Left ventricle myocardium inferior (tissue), 1 donor: ENCODE measurements at regions not wholly inside any gene's neighbourhood (a gene's known extent, or its start where the extent isn't known, plus 50 kb on each side); places are given as distances from the start of the nearest gene placed in this dataset.

Source experiments
- DNase-seq: peaks from one replicate; pipeline ENCODE4 v3.0.0-alpha.2; 2020
- H3K27ac ChIP-seq: fragments of 200-600 bp; replicated peaks from 2 replicates; pipeline ENCODE4 v1.8.0; 2021
- H3K27me3 ChIP-seq: fragments of 200-600 bp; 2 replicates; pipeline ENCODE4 v1.8.0; 2021; ENCODE audit warnings: low read depth
- H3K36me3 ChIP-seq: fragments of 200-600 bp; 2 replicates; pipeline ENCODE4 v1.8.0; 2021
- H3K4me1 ChIP-seq: fragments of 200-600 bp; 2 replicates; pipeline ENCODE4 v1.8.0; 2021
- H3K4me3 ChIP-seq: fragments of 200-600 bp; 2 replicates; pipeline ENCODE4 v1.8.0; 2021; ENCODE audit warnings: mild to moderate bottlenecking, moderate library complexity
- H3K9me3 ChIP-seq: fragments of 200-600 bp; replicated peaks from 2 replicates; pipeline ENCODE4 v1.8.0; 2021
- intact Hi-C: fragments of 100-400 bp; cut with micrococcal nuclease; formaldehyde crosslinking; loops from one replicate; pipeline ENCODE4 v1.11.0; 2022
- TF ChIP-seq, protein P1 (sequence below): fragments of 200-600 bp; IDR thresholded peaks from 2 replicates; pipeline ENCODE4 v1.8.0; 2021; ENCODE audit warnings: antibody characterized with exemption, mild to moderate bottlenecking, borderline replicate concordance
- donor health status: DM: no; HTN: yes; CAD: no; lungs with severe emphysema.

DNA sequence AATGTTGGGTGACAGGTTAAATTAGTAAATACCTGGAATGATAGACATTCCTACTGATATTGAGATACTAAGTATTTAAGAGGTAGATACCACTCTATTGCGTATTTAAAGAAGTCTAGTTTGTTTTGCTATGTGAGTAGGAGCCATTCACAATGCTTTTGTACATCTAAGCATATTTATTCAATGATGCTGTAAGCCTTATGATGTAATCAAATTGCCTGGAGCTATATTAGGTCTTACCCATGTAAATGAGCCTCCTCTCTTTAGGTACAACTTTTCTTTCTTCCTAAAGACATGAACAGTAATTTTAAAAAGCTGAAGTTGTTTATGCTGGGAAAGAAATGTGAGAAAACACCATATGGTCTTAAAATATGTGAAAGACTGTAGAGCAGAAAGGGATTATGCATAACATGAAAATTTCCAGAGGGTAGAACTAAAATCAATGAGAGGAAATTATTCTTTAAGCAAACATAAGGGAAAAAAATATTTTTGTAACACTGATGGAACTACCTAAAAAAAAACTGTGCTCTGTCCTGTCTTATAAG is 526.7 kb downstream of the EPHA7 start:
- intact Hi-C loops: no loop called here
- Histone ChIP-seq H3K4me3 (no peak overlapping the region), H3K27me3 (no peaks in the 10 kb centered on the region), H3K27ac (no peak overlapping the region), H3K9me3 (peaks cover 36% of the 10 kb centered on the region), H3K4me1 (no peaks in the 10 kb centered on the region), H3K36me3 (no peaks in the 10 kb centered on the region)
- TF ChIP-seq, protein P1, sequence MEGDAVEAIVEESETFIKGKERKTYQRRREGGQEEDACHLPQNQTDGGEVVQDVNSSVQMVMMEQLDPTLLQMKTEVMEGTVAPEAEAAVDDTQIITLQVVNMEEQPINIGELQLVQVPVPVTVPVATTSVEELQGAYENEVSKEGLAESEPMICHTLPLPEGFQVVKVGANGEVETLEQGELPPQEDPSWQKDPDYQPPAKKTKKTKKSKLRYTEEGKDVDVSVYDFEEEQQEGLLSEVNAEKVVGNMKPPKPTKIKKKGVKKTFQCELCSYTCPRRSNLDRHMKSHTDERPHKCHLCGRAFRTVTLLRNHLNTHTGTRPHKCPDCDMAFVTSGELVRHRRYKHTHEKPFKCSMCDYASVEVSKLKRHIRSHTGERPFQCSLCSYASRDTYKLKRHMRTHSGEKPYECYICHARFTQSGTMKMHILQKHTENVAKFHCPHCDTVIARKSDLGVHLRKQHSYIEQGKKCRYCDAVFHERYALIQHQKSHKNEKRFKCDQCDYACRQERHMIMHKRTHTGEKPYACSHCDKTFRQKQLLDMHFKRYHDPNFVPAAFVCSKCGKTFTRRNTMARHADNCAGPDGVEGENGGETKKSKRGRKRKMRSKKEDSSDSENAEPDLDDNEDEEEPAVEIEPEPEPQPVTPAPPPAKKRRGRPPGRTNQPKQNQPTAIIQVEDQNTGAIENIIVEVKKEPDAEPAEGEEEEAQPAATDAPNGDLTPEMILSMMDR: no peak
- DNase-seq: no peak

DNA sequence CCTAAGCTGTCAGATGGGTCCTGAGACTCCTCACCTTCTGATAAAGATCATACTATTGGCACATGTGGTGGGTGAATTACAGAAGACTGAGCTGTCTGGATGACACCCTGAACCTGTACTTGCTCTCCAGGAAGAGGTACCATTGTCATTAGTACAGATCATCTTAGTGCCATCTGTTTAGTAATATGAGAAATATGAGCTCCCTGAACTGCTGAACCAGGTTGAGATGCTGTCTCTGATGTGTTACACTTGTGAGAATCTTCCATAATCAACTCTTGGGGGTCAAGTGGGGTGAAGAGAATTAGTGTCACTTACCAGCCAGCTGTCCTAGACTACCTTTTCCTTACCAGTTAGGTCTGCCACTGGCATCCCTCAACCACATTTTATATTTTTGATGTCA is 531.0 kb downstream of the EPHA7 start:
- no peak overlapping the region for H3K4me3 ChIP-seq
- H3K4me1 ChIP-seq: no peaks in the 10 kb centered on the region
- no peaks in the 10 kb centered on the region for H3K36me3 ChIP-seq
- no peaks in the 10 kb centered on the region for H3K27me3 ChIP-seq
- no peak for DNase-seq
- intact Hi-C loops: no loop called here
- TF ChIP-seq, protein P1: no peak
- H3K9me3 ChIP-seq: peaks cover 56% of the 10 kb centered on the region
- H3K27ac ChIP-seq: no peak overlapping the region

DNA sequence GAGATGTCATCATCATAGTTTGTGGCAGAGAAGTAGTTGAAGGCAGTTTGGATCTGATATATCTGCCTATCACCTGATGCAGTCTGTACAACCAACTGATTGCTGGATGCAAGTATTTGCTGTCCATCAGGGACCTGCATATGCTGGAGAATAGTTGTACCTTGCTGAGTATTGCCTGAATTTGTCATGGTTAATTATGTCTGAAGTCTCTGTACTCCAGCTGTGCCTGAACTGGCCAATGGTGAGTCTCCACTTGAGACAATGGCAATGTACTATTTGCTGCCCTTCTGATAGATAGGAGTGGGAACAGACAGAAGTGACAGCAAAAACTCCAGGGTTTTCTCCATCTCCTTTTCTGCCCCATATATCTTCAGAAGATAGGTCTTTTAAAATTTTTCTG is 531.5 kb downstream of the EPHA7 start:
- DNase-seq: no peak
- no peak overlapping the region for H3K4me3 ChIP-seq
- no peaks in the 10 kb centered on the region for H3K36me3 ChIP-seq
- TF ChIP-seq, protein P1: no peak
- no peak overlapping the region for H3K27ac ChIP-seq
- H3K27me3 ChIP-seq: no peaks in the 10 kb centered on the region
- peaks cover 59% of the 10 kb centered on the region for H3K9me3 ChIP-seq
- H3K4me1 ChIP-seq: no peaks in the 10 kb centered on the region
- intact Hi-C loops: no loop called here

DNA sequence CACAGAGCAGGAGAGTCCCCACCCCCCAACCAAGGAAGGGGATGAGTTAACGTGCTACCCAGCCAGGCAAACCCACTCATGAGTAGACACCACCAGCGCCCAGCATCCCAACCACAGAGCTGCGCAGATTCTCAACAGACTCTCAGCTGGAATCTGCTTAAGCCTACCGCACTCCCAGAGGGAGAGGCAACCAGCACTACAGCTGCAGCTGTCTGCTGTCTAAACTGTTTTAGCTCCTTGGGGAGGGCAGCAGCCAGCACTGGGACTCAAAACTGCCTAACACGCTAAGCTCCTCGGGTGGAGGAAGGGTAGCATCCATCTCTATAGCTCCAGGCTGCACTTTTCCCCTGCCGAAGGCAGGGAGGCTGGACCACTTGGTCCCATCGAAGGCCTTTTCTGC is 539.8 kb downstream of the EPHA7 start:
- TF ChIP-seq, protein P1: no peak
- no peaks in the 10 kb centered on the region for H3K27me3 ChIP-seq
- intact Hi-C loops: no loop called here
- H3K4me1 ChIP-seq: no peaks in the 10 kb centered on the region
- H3K9me3 ChIP-seq: peaks cover 47% of the 10 kb centered on the region
- H3K27ac ChIP-seq: no peak overlapping the region
- no peaks in the 10 kb centered on the region for H3K36me3 ChIP-seq
- H3K4me3 ChIP-seq: no peak overlapping the region
- no peak for DNase-seq

DNA sequence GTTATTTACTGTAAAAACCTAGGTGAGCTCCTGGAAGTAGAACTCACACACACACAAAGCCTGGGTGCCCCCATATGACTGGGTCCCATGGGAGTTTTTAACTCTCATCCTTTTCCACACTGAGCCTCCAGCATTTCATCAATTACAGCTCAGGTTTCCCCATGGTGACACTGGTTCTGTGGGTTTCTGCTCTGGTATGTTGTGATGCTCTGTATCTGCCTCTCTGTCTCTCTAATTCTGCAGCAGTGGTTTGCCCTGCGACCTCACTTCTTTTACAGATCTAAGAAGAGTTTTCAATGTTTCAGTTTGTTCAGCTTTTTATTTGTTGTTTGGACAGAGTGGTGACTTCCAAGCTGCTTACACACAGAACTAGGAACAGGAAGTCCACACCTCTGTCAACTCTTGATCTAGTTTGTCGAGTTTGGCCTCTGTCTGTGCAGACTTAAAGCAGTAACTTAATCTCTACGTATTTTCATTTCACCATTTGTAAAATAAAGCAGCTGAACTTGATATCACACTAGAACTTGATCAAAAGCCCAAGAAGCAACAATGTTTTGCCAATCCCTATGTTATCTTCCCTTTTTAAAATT is 554.3 kb downstream of the EPHA7 start:
- no peak overlapping the region for H3K4me3 ChIP-seq
- peaks cover 8% of the 10 kb centered on the region for H3K9me3 ChIP-seq
- no peaks in the 10 kb centered on the region for H3K36me3 ChIP-seq
- no peak for DNase-seq
- H3K4me1 ChIP-seq: no peaks in the 10 kb centered on the region
- intact Hi-C loops: no loop called here
- TF ChIP-seq, protein P1: no peak
- H3K27ac ChIP-seq: no peak overlapping the region
- H3K27me3 ChIP-seq: no peaks in the 10 kb centered on the region
